OCI-LY7 (cell line): ENCODE measurements at regions not wholly inside any gene's neighbourhood (a gene's known extent, or its start where the extent isn't known, plus 50 kb on each side); places are given as distances from the start of the nearest gene placed in this dataset.

Experiments used
- BruUV-seq: library from RNA; stranded (reverse); fragments of 400-500 nt; replicated peaks from 2 replicates; lab custom pipeline; 2021; lab: Mats Ljungman, UMichigan
- CTCF ChIA-PET: fragments of 300-600 bp; sonication (Branson Sonifier 250); formaldehyde crosslinking; loops from one replicate; lab custom pipeline; 2022; ENCODE audit warnings: antibody characterized with exemption; ENCODE audit not compliant: unreplicated experiment; lab: Charles Lee
- POLR2A ChIA-PET: fragments of 300-600 bp; sonication (Branson Sonifier 250); formaldehyde crosslinking; loops from one replicate; lab custom pipeline; 2022; ENCODE audit warnings: antibody characterized with exemption; lab: Charles Lee
- DNase-seq: peaks from one replicate; pipeline ENCODE4 v3.0.0-alpha.2; 2015; ENCODE audit warnings: low spot score
- H2AFZ ChIP-seq: fragments of 200-600 bp; sonication (generic), shearing (Covaris generic); 2 replicates; pipeline ENCODE4 v1.6.1; 2014; ENCODE audit warnings: mild to moderate bottlenecking, antibody characterized with exemption, low read length, moderate library complexity
- H3K27ac ChIP-seq: fragments of 200-600 bp; sonication (generic); 2 replicates; pipeline ENCODE4 v1.5.1; 2014; ENCODE audit warnings: mixed run types, low read depth, mild to moderate bottlenecking, moderate library complexity, low read length, inconsistent platforms; ENCODE audit not compliant: poor library complexity, severe bottlenecking
- H3K36me3 ChIP-seq: fragments of 200-600 bp; sonication (generic); 2 replicates; pipeline ENCODE4 v1.6.1; 2014; ENCODE audit warnings: mild to moderate bottlenecking, antibody characterized with exemption, low read length, moderate library complexity, mixed read lengths; ENCODE audit not compliant: insufficient read depth
- H3K4me1 ChIP-seq: fragments of 200-600 bp; sonication (generic); 2 replicates; pipeline ENCODE4 v1.5.1; 2014; ENCODE audit warnings: mild to moderate bottlenecking, low read length; ENCODE audit not compliant: insufficient read depth, poor library complexity, severe bottlenecking
- H3K4me2 ChIP-seq: fragments of 200-600 bp; sonication (generic); 2 replicates; pipeline ENCODE4 v1.6.1; 2014; ENCODE audit warnings: mild to moderate bottlenecking, low read length
- H3K4me3 ChIP-seq: fragments of 200-600 bp; sonication (generic); 2 replicates; pipeline ENCODE4 v1.5.1; 2014; ENCODE audit warnings: mild to moderate bottlenecking, low read depth, low read length; ENCODE audit not compliant: poor library complexity, severe bottlenecking
- H3K79me2 ChIP-seq: fragments of 200-600 bp; sonication (generic); 2 replicates; pipeline ENCODE4 v1.6.1; 2016; ENCODE audit warnings: low read depth, mild to moderate bottlenecking, low read length, moderate library complexity, mixed read lengths; ENCODE audit not compliant: insufficient read depth
- H3K9me2 ChIP-seq: fragments of 200-600 bp; sonication (generic); 2 replicates; pipeline ENCODE4 v1.6.1; 2016; ENCODE audit warnings: mild to moderate bottlenecking, low read length, mixed read lengths; ENCODE audit not compliant: insufficient read depth
- H3K9me3 ChIP-seq: fragments of 200-600 bp; sonication (generic); 2 replicates; pipeline ENCODE4 v1.6.1; 2014; ENCODE audit warnings: mild to moderate bottlenecking, mixed run types, low read length, mixed read lengths
- H4K20me1 ChIP-seq: fragments of 200-600 bp; sonication (generic); 2 replicates; pipeline ENCODE4 v1.6.1; 2014; ENCODE audit warnings: mild to moderate bottlenecking, antibody characterized with exemption, low read length, moderate library complexity, mixed read lengths; ENCODE audit not compliant: insufficient read depth
- EZH2phosphoT487 ChIP-seq: fragments of 200-600 bp; sonication (generic); IDR thresholded peaks from 2 replicates; pipeline ENCODE4 v1.6.1; 2018; ENCODE audit warnings: low read depth, borderline replicate concordance, mild to moderate bottlenecking, mixed run types, antibody characterized with exemption, low read length, moderate library complexity, mixed read lengths
- intact Hi-C: fragments of 100-400 bp; cut with micrococcal nuclease; formaldehyde crosslinking; loops from one replicate; pipeline ENCODE4 v1.10.0; 2022; ENCODE audit not compliant: unreplicated experiment
- TF ChIP-seq, protein P1 (sequence below): fragments of 200-600 bp; sonication (generic); conservative IDR thresholded peaks from 2 replicates; pipeline ENCODE4 v1.5.1; 2014; ENCODE audit warnings: mild to moderate bottlenecking, antibody characterized with exemption, low read length, moderate library complexity, mixed read lengths

DNA sequence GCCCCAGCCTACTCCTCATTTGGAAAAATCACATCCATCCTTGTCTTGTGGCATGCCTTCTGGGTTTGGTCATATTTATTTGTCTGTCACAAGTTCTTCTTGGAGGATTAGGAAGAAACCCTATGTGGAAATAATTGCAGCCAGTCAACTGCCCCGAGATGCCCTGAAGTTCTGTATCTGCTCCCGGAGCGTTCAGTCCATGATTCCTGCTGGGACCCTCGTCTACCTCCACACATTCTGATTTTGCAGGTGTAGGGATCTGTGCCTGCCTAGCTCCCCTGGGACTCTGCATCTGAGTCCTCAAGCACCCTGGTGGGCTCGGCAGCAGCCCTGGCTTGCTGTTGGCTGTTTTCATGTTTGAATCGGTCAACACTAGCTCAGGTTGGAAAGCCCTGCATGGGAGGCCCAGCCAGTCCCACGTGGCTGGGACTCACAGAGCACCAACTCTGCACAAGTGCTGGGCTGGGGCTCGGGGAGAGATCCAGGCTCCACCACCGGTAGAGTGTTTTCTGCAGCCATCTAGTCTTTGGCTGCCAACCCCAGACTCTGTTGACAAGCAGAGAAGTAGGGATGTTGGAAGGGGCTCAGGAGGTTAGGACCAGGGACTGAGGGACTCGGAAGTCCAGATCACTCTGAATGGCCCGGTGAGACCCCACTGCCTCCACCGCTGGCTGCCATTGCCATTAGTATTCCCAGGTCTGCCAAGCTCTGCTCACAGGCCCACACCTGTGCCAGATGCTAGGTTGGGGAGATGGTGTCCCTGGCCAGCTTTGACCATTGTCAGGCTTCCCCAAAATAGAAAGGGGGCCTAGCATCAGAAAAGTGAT lies 183.5 kb upstream of the CST7 start:
- no peaks in the 10 kb centered on the region for H4K20me1 ChIP-seq
- H3K4me3 ChIP-seq, result no peak overlapping the region
- H3K36me3 ChIP-seq, result no peaks in the 10 kb centered on the region
- BruUV-seq, result no TSS peak
- no peak for DNase-seq
- H2AFZ ChIP-seq, result no peak overlapping the region
- ChIA-PET CTCF (no interaction called here), POLR2A (no interaction called here)
- H3K9me3 ChIP-seq, result no peaks in the 10 kb centered on the region
- no peak overlapping the region for H3K27ac ChIP-seq
- intact Hi-C loops, result no loop called here
- no peaks in the 10 kb centered on the region for H3K9me2 ChIP-seq
- TF ChIP-seq EZH2phosphoT487, result no peak
- TF ChIP-seq, protein P1, sequence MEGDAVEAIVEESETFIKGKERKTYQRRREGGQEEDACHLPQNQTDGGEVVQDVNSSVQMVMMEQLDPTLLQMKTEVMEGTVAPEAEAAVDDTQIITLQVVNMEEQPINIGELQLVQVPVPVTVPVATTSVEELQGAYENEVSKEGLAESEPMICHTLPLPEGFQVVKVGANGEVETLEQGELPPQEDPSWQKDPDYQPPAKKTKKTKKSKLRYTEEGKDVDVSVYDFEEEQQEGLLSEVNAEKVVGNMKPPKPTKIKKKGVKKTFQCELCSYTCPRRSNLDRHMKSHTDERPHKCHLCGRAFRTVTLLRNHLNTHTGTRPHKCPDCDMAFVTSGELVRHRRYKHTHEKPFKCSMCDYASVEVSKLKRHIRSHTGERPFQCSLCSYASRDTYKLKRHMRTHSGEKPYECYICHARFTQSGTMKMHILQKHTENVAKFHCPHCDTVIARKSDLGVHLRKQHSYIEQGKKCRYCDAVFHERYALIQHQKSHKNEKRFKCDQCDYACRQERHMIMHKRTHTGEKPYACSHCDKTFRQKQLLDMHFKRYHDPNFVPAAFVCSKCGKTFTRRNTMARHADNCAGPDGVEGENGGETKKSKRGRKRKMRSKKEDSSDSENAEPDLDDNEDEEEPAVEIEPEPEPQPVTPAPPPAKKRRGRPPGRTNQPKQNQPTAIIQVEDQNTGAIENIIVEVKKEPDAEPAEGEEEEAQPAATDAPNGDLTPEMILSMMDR, result no peak
- peaks cover 11% of the 10 kb centered on the region for H3K4me1 ChIP-seq
- 0 out of 2 replicates have a peak overlapping the region, but pooled peaks have one; percentile 3 for H3K4me2 ChIP-seq
- H3K79me2 ChIP-seq, result no peaks in the 10 kb centered on the region

DNA sequence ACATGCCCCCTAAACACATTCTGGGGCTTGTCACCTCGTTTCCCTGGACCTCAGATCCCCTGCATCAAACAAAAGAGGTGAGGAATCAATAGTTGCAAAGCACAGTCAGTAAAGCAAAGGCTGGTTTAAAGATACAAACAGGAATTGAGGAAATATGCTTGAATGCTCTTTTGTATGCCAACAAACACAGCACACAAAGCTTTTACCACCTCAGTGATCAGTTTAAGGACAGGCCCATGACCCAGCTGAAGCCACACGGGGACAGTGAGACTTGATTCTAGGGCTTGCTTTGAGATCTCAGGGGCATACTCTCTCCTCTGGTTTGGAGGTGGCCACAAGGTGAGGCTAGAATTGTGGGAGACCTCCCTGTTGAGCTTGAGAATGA lies 182.9 kb upstream of the CST7 start:
- peak; percentile 39 for DNase-seq
- BruUV-seq, result no TSS peak
- H3K9me3 ChIP-seq, result no peaks in the 10 kb centered on the region
- peak overlapping the region; percentile 3; the same call in 1 of the 2 replicates for H3K4me2 ChIP-seq
- H3K79me2 ChIP-seq, result no peaks in the 10 kb centered on the region
- no peak overlapping the region for H3K4me3 ChIP-seq
- peaks cover 11% of the 10 kb centered on the region for H3K4me1 ChIP-seq
- no peaks in the 10 kb centered on the region for H3K36me3 ChIP-seq
- H2AFZ ChIP-seq, result no peak overlapping the region
- no peak overlapping the region for H3K27ac ChIP-seq
- intact Hi-C loops, result no loop called here
- H4K20me1 ChIP-seq, result no peaks in the 10 kb centered on the region
- TF ChIP-seq, protein P1, result no peak
- TF ChIP-seq EZH2phosphoT487, result no peak
- ChIA-PET CTCF (no interaction called here), POLR2A (no interaction called here)
- H3K9me2 ChIP-seq, result no peaks in the 10 kb centered on the region
